Stimulated activated CD4-positive, alpha-beta T cell treated with anti-CD3 and anti-CD28 coated beads, Interleukin-15, amount 100 ng/mL, for 48 hours (primary cell): ENCODE measurements at regions not wholly inside any gene's neighbourhood (a gene's known extent, or its start where the extent isn't known, plus 50 kb on each side); places are given as distances from the start of the nearest gene placed in this dataset.
A peak's percentile ranks its signal among the peaks of the same experiment; 100 is the strongest.
"Not testable (repeated sequence)": the region's sequence is repeated elsewhere in the genome, so short reads cannot be mapped to it uniquely, and the experiment has no call there.

ENCODE experiments used
- DNase-seq, 2 donors: peaks; one replicate each; pipeline ENCODE4 v3.0.0-alpha.2; 2020; ENCODE audit warnings: low read depth in 2 of 2

- no peak for DNase-seq
Measured at GRCh38 chr14:106347890-106348755, 821.7 kb downstream of the TMEM121 start.

GRCh38 chr14:106348873-106349540 lies 822.6 kb downstream of the TMEM121 start:
- DNase-seq = peak; percentile 44 to 95

- DNase-seq = not testable (repeated sequence)
Measured at GRCh38 chr14:106349678-106350457, 823.5 kb downstream of the TMEM121 start.

GRCh38 chr14:106355007-106355791 lies 828.8 kb downstream of the TMEM121 start:
- not testable (repeated sequence) for DNase-seq

- not testable (repeated sequence) for DNase-seq
Measured at GRCh38 chr14:106355881-106356642, 829.7 kb downstream of the TMEM121 start.

- DNase-seq = not testable (repeated sequence)
Measured at GRCh38 chr14:106356643-106356930, 830.2 kb downstream of the TMEM121 start.

- peak in 1 of 2 donors; percentile 61 for DNase-seq
Measured at GRCh38 chr14:106359157-106359887, 832.9 kb downstream of the TMEM121 start.

- DNase-seq = not testable (repeated sequence)
Measured at GRCh38 chr14:106365371-106365770, 839.0 kb downstream of the TMEM121 start.

GRCh38 chr14:106365894-106366293 lies 839.5 kb downstream of the TMEM121 start:
- not testable (repeated sequence) for DNase-seq

- not testable (repeated sequence) for DNase-seq
Measured at GRCh38 chr14:106366971-106367370, 840.6 kb downstream of the TMEM121 start.

GRCh38 chr14:106369456-106369855 lies 843.1 kb downstream of the TMEM121 start:
- not testable (repeated sequence) for DNase-seq

GRCh38 chr14:106372870-106373652 lies 846.7 kb downstream of the TMEM121 start:
- DNase-seq = peak; percentile 74 to 82

- not testable (repeated sequence) for DNase-seq
Measured at GRCh38 chr14:106373653-106374110, 847.3 kb downstream of the TMEM121 start.

GRCh38 chr14:106377432-106377831 lies 851.0 kb downstream of the TMEM121 start:
- DNase-seq = no peak

GRCh38 chr14:106378191-106378590 lies 851.8 kb downstream of the TMEM121 start:
- peak in 1 of 2 donors; percentile 31 for DNase-seq

- no peak for DNase-seq
Measured at GRCh38 chr14:106380740-106381139, 854.4 kb downstream of the TMEM121 start.

- not testable (repeated sequence) for DNase-seq
Measured at GRCh38 chr14:106389186-106389585, 862.8 kb downstream of the TMEM121 start.

GRCh38 chr14:106390401-106390800 lies 864.0 kb downstream of the TMEM121 start:
- no peak for DNase-seq

GRCh38 chr14:106390947-106391346 lies 864.6 kb downstream of the TMEM121 start:
- DNase-seq = no peak
